Activated T-cell treated with anti-CD3 and anti-CD28 coated beads, Interleukin-2, amount 50 U/mL, for 24 hours (primary cell): ENCODE measurements at regions not wholly inside any gene's neighbourhood (a gene's known extent, or its start where the extent isn't known, plus 50 kb on each side); places are given as distances from the start of the nearest gene placed in this dataset.

Experiments
- DNase-seq: peaks from one replicate; pipeline ENCODE4 v3.0.0-alpha.2; 2020
- H3K27ac Mint-ChIP-seq: 2 replicates; pipeline ENCODE4 v1.8.0; 2020; ENCODE audit warnings: mild to moderate bottlenecking, mixed read lengths
- H3K27me3 Mint-ChIP-seq: 2 replicates; pipeline ENCODE4 v1.8.0; 2020; ENCODE audit warnings: mixed read lengths
- H3K36me3 Mint-ChIP-seq: 2 replicates; pipeline ENCODE4 v1.8.0; 2020; ENCODE audit warnings: low read depth, mixed read lengths
- H3K4me1 Mint-ChIP-seq: 2 replicates; pipeline ENCODE4 v1.8.0; 2020; ENCODE audit warnings: low read depth, mixed read lengths
- H3K4me3 Mint-ChIP-seq: 2 replicates; pipeline ENCODE4 v1.8.0; 2020; ENCODE audit warnings: mild to moderate bottlenecking, moderate library complexity, mixed read lengths
- H3K9me3 Mint-ChIP-seq: 2 replicates; pipeline ENCODE4 v1.8.0; 2020; ENCODE audit warnings: mixed read lengths

GRCh38 chr4:57501720-57502119 lies 391.5 kb upstream of the IGFBP7 start:
- no peak overlapping the region for H3K27ac Mint-ChIP-seq
- H3K4me1 Mint-ChIP-seq = no peaks in the 10 kb centered on the region
- no peak overlapping the region for H3K4me3 Mint-ChIP-seq
- no peaks in the 10 kb centered on the region for H3K9me3 Mint-ChIP-seq
- H3K27me3 Mint-ChIP-seq = no peaks in the 10 kb centered on the region
- no peak for DNase-seq
- H3K36me3 Mint-ChIP-seq = no peaks in the 10 kb centered on the region

GRCh38 chr4:57499786-57500185 lies 389.6 kb upstream of the IGFBP7 start:
- H3K4me1 Mint-ChIP-seq = no peaks in the 10 kb centered on the region
- DNase-seq = no peak

DNA sequence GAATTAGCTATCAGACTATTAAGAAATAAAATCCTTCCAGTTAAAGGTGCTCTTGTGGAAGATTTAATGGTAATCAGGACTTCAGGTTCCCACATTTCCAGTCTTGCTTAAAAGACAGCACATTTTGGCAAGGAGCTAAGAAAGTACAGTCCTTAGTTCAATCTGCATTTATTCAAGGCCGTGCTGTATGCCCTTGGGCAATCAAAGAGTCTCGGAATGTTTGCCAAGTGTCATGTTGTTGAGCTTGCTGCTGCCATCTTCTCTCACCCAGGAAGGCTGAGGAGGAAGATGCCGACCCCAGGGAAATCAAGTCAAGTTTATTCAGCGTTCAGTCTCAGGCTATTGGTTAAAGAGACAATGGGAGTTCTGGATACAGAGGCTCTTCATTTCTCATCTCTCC lies 388.1 kb upstream of the IGFBP7 start:
- DNase-seq = no peak
- Mint-ChIP-seq H3K27me3 (no peaks in the 10 kb centered on the region), H3K36me3 (no peaks in the 10 kb centered on the region), H3K9me3 (no peaks in the 10 kb centered on the region), H3K4me3 (no peak overlapping the region), H3K4me1 (no peaks in the 10 kb centered on the region), H3K27ac (no peak overlapping the region)

More at GRCh38 chr4:57499786-57500185, 389.6 kb upstream of the IGFBP7 start:
- H3K9me3 Mint-ChIP-seq = no peaks in the 10 kb centered on the region
- no peak overlapping the region for H3K4me3 Mint-ChIP-seq
- no peaks in the 10 kb centered on the region for H3K36me3 Mint-ChIP-seq
- no peak overlapping the region for H3K27ac Mint-ChIP-seq
- H3K27me3 Mint-ChIP-seq = no peaks in the 10 kb centered on the region

DNA sequence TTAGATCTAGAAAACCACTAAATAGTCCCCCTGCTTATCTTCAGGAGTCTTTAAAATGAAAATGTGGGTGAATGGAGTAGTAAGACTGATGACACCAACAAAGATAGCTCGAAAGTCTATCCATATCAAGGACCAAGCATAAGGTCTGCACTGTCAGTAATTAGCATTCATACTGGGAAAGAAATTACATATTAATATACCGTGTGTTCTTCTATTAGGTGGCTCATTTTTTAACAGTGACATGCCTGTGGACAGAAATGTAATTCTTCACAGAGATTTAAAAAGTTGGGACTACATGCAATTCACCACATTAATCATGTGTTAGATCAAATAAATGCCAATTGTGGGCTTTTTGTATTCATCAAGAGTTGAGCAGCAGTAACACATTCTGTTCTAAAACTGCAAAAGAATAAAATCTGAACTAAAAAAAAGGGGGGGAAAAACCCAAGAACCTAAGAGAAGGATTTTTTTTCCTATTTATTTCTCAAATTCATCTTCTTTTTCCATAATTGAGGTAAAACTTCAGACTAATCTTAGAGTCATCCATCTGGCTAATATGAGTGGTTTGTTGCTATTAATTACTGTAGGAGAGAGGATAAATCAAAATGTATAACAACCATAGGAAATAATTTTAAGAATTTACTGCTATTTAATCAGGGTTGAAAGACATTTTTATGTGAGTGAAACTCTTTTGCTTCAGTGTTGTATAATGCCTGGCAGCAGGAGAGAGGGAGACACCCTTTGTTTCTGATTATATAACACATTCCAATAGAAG lies 386.7 kb upstream of the IGFBP7 start:
- no peak for DNase-seq
- H3K36me3 Mint-ChIP-seq = no peaks in the 10 kb centered on the region
- no peaks in the 10 kb centered on the region for H3K27me3 Mint-ChIP-seq
- no peaks in the 10 kb centered on the region for H3K4me1 Mint-ChIP-seq
- H3K9me3 Mint-ChIP-seq = no peaks in the 10 kb centered on the region
- H3K27ac Mint-ChIP-seq = no peak overlapping the region
- H3K4me3 Mint-ChIP-seq = no peak overlapping the region

- Mint-ChIP-seq H3K4me3 (no peak overlapping the region), H3K27ac (no peak overlapping the region), H3K36me3 (no peaks in the 10 kb centered on the region), H3K9me3 (no peaks in the 10 kb centered on the region), H3K4me1 (no peaks in the 10 kb centered on the region), H3K27me3 (no peaks in the 10 kb centered on the region)
- no peak for DNase-seq
Observed at GRCh38 chr4:57494821-57495220, 384.6 kb upstream of the IGFBP7 start.

GRCh38 chr4:57492251-57492878 lies 382.2 kb upstream of the IGFBP7 start:
- no peaks in the 10 kb centered on the region for H3K9me3 Mint-ChIP-seq

DNA sequence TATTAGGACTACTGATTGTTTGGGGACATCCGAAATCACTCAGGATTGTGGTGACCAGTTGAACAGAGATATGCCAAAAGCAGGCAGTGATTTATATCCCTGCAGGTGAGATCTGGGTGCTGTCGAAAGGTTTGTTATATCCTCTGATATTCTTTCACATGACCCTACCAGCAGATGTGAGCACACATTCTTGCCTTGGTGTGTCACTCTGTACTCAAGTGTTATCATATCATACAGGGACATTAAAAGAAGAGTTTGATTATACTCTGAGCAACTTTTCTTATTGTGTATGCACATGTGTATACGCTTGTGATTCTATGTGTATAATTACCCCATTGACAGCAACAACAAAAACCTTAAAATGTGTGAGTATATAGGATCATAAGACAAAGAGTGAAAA lies 381.2 kb upstream of the IGFBP7 start:
- no peaks in the 10 kb centered on the region for H3K4me1 Mint-ChIP-seq
- no peak for DNase-seq

More at GRCh38 chr4:57492251-57492878, 382.2 kb upstream of the IGFBP7 start:
- Mint-ChIP-seq H3K36me3 (no peaks in the 10 kb centered on the region), H3K27ac (no peak overlapping the region), H3K4me1 (no peaks in the 10 kb centered on the region), H3K4me3 (no peak overlapping the region), H3K27me3 (no peaks in the 10 kb centered on the region)
- no peak for DNase-seq

GRCh38 chr4:57490520-57491255 lies 380.5 kb upstream of the IGFBP7 start:
- Mint-ChIP-seq H3K27me3 (no peaks in the 10 kb centered on the region), H3K36me3 (no peaks in the 10 kb centered on the region)
- no peak for DNase-seq

More for the DNA sequence above, 381.2 kb upstream of the IGFBP7 start:
- no peaks in the 10 kb centered on the region for H3K36me3 Mint-ChIP-seq
- H3K27me3 Mint-ChIP-seq = no peaks in the 10 kb centered on the region
- no peak overlapping the region for H3K27ac Mint-ChIP-seq
- H3K9me3 Mint-ChIP-seq = peaks cover 3% of the 10 kb centered on the region
- H3K4me3 Mint-ChIP-seq = no peak overlapping the region

GRCh38 chr4:57488366-57489162 lies 378.4 kb upstream of the IGFBP7 start:
- Mint-ChIP-seq H3K27ac (no peak overlapping the region), H3K27me3 (no peaks in the 10 kb centered on the region), H3K9me3 (peaks cover 3% of the 10 kb centered on the region), H3K4me1 (no peaks in the 10 kb centered on the region), H3K4me3 (no peak overlapping the region), H3K36me3 (no peaks in the 10 kb centered on the region)
- DNase-seq = no peak

More at GRCh38 chr4:57490520-57491255, 380.5 kb upstream of the IGFBP7 start:
- Mint-ChIP-seq H3K4me3 (no peak overlapping the region), H3K27ac (no peak overlapping the region), H3K9me3 (peaks cover 3% of the 10 kb centered on the region), H3K4me1 (no peaks in the 10 kb centered on the region)

DNA sequence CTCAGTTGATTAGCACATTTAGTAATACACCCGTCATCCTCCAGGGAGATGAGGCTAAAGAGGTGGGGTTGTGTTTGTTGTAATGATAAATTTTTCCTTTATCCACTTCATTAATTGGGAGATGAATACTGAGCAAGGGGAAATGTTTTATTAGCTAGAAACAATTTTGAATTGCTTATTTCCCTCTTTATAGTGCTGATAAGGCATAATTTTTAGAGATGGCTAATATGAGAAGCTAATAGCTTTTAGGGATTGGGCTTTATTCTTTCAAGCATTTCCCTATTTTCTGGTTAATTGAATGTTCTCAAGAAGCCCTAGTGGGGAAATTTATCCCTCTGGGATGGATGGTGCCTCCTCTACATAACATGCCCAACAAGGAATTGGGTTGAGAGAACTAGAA lies 365.2 kb upstream of the IGFBP7 start:
- DNase-seq = no peak
- Mint-ChIP-seq H3K9me3 (peaks cover 12% of the 10 kb centered on the region), H3K27ac (no peak overlapping the region), H3K4me1 (no peaks in the 10 kb centered on the region), H3K36me3 (no peaks in the 10 kb centered on the region), H3K27me3 (no peaks in the 10 kb centered on the region), H3K4me3 (no peak overlapping the region)

DNA sequence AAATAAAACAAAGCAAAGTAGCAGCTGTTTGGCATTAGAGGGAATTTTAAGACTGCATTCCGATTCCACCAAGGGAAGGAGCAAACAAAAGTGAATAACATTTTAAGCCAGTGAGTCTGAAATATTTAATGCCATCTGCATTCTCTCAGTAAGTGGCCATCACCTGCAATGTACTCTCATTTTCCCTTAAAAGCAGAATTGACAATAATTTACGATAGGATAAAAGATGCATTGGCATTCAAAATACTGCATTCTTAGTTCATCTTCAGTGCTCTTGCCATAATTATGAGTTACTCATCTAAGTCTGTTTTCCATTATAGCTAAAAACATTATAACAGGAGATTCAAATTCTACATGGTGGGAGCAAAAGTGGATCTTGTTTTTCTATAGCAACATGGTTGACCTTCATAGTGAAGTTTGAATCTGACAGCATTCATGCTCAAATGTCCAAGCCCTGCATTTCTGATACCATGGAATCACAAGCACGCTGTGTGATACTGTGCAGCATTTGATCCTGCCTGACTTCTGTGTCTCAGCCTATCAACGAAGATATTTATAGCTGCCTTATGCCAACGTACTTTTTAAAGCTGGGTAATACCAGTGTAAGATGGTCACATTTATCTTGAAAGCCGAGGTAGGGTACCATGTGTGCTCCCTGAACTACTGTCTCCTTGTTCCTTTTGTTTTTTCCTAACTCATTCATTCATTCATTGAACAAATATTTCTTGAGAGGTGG lies 355.3 kb upstream of the IGFBP7 start:
- peaks cover 5% of the 10 kb centered on the region for H3K9me3 Mint-ChIP-seq
- no peak for DNase-seq
- no peaks in the 10 kb centered on the region for H3K4me1 Mint-ChIP-seq
- no peaks in the 10 kb centered on the region for H3K36me3 Mint-ChIP-seq
- H3K27ac Mint-ChIP-seq = no peak overlapping the region
- H3K27me3 Mint-ChIP-seq = no peaks in the 10 kb centered on the region
- H3K4me3 Mint-ChIP-seq = no peak overlapping the region

DNA sequence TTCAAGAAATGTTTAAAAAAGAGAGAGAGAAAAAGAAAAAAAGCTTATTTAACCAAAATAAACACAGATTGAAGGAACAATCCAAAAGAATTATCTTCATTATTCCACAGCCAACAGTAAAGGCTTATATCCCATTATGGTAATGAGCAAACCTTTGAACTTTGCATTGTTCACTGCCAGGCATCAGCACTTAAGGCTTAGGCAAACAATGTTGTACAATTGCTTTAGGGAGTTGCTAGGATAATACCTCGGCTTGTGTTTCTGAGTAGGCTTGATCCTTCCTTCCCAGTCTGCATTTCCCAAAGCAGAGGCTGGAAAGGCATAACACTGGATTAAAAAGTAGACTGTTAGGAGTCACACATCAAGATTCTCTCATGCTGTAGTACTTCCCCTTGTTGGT lies 352.7 kb upstream of the IGFBP7 start:
- H3K4me3 Mint-ChIP-seq = no peak overlapping the region
- DNase-seq = no peak
- no peak overlapping the region for H3K27ac Mint-ChIP-seq
- H3K27me3 Mint-ChIP-seq = no peaks in the 10 kb centered on the region
- H3K36me3 Mint-ChIP-seq = no peaks in the 10 kb centered on the region
- H3K4me1 Mint-ChIP-seq = no peaks in the 10 kb centered on the region
- H3K9me3 Mint-ChIP-seq = peaks cover 9% of the 10 kb centered on the region

- H3K9me3 Mint-ChIP-seq = peaks cover 11% of the 10 kb centered on the region
- DNase-seq = no peak
- no peaks in the 10 kb centered on the region for H3K27me3 Mint-ChIP-seq
- H3K4me3 Mint-ChIP-seq = no peak overlapping the region
- H3K36me3 Mint-ChIP-seq = no peaks in the 10 kb centered on the region
- no peak overlapping the region for H3K27ac Mint-ChIP-seq
- no peaks in the 10 kb centered on the region for H3K4me1 Mint-ChIP-seq
Observed at GRCh38 chr4:57460967-57461366, 350.8 kb upstream of the IGFBP7 start.

- no peak for DNase-seq
- Mint-ChIP-seq H3K4me3 (no peak overlapping the region), H3K4me1 (no peaks in the 10 kb centered on the region)
Observed at GRCh38 chr4:57448901-57449300, 338.7 kb upstream of the IGFBP7 start.

More at GRCh38 chr4:57448901-57449300, 338.7 kb upstream of the IGFBP7 start:
- peaks cover 6% of the 10 kb centered on the region for H3K9me3 Mint-ChIP-seq
- H3K27ac Mint-ChIP-seq = no peak overlapping the region
- no peaks in the 10 kb centered on the region for H3K27me3 Mint-ChIP-seq
- H3K36me3 Mint-ChIP-seq = no peaks in the 10 kb centered on the region
